ENCODE measurements at regions not wholly inside any gene's neighbourhood (a gene's known extent, or its start where the extent isn't known, plus 50 kb on each side); places are given as distances from the start of the nearest gene placed in this dataset.
A peak's percentile ranks its signal among the peaks of the same experiment; 100 is the strongest.

DNA sequence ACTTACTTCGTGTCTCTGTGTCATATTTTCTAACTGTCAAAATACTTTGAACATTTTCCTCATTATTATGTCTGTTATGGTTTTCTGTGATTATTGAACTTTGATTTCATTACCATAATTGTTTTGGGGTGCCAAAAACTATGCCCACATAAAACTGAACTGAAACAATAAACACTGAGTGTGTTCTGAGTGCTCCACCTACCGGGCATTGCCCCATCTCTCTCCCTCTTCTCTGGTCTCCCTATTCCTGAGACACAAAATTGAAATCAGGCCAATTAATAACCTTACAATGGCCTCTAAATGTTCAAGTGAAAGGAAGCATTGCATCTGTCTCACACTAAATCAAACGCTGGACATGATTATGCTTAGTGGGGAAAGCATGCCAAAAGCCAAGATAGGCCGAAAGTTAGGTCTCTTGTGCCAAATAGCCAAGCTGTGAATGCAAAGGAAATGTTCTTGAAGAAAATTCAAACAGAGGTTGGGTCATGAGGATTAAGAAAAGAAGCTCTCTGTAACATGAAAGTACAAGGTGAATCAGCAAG is 972.3 kb downstream of the PCDH7 start:
- Histone ChIP-seq H3K4me2 (ENCODE audit: low read depth, low read length, poor library complexity, severe bottlenecking) (no peak overlapping the region), H2AFZ (ENCODE audit: low read length) (no peak overlapping the region)
- TF ChIP-seq EZH2phosphoT487 (IDR thresholded peaks at IDR 0.05; ENCODE audit: borderline replicate concordance) (no peak), CTCF (conservative IDR thresholded peaks at IDR 0.05; ENCODE audit: low read length) (0 out of 2 replicates have a peak, but pooled peaks have one; percentile 13)

DNA sequence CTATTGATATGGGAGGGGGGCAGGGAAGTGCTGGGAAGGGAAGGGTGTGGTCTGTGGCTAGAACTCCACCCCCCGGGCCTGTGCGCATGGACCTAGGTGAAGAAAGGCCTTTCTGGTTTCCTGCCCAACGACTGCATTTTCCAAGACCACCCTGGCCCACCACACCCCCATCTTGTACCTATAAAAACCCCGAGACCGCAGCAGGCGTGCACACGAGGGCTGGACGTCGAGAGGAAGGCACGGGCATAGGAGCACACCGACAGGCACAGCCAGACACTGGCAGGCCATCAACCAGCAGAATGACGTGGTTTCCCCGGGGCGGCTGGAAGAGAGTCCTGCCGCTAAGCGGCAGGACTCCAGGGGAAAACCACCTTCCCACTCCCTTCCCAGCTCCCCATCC is 981.1 kb downstream of the PCDH7 start:
- H2AFZ ChIP-seq (ENCODE audit: low read length) = no peak overlapping the region
- TF ChIP-seq EZH2phosphoT487 (IDR thresholded peaks at IDR 0.05; ENCODE audit: borderline replicate concordance) = no peak
- no peak for TF ChIP-seq CTCF (conservative IDR thresholded peaks at IDR 0.05; ENCODE audit: low read length)
- H3K4me2 ChIP-seq (ENCODE audit: low read depth, low read length, poor library complexity, severe bottlenecking) = no peak overlapping the region
- no peaks in the 10 kb centered on the region for H3F3A ChIP-seq (ENCODE audit: low read depth)
- no peaks in the 10 kb centered on the region for H3K4me1 ChIP-seq (ENCODE audit: insufficient read depth, low read length, poor library complexity, severe bottlenecking)
- H3K79me2 ChIP-seq (ENCODE audit: insufficient read depth, low read length) = no peaks in the 10 kb centered on the region
- no peaks in the 10 kb centered on the region for H3K27me3 ChIP-seq (ENCODE audit: insufficient read depth, low read length, poor library complexity, severe bottlenecking)
- no peaks in the 10 kb centered on the region for H3K9me3 ChIP-seq (ENCODE audit: insufficient read depth, low read depth, low read length)
- H3K4me3 ChIP-seq (ENCODE audit: low read length, poor library complexity, severe bottlenecking) = no peak overlapping the region
- no peaks in the 10 kb centered on the region for H3K9me2 ChIP-seq (replicated peaks; ENCODE audit: low read depth, low read length)
- no peak overlapping the region for H3K9ac ChIP-seq (ENCODE audit: low read depth, low read length, poor library complexity, severe bottlenecking)
- H4K20me1 ChIP-seq (ENCODE audit: insufficient read depth, low read length, poor library complexity, severe bottlenecking) = no peaks in the 10 kb centered on the region
- no peaks in the 10 kb centered on the region for H3K36me3 ChIP-seq (ENCODE audit: insufficient read depth, low read length)

More for the DNA sequence above, 972.3 kb downstream of the PCDH7 start:
- H3K36me3 ChIP-seq (ENCODE audit: insufficient read depth, low read length) = no peaks in the 10 kb centered on the region
- no peaks in the 10 kb centered on the region for H3K9me3 ChIP-seq (ENCODE audit: insufficient read depth, low read depth, low read length)
- no peak overlapping the region for H3K9ac ChIP-seq (ENCODE audit: low read depth, low read length, poor library complexity, severe bottlenecking)
- H3F3A ChIP-seq (ENCODE audit: low read depth) = no peaks in the 10 kb centered on the region
- H3K79me2 ChIP-seq (ENCODE audit: insufficient read depth, low read length) = no peaks in the 10 kb centered on the region
- no peaks in the 10 kb centered on the region for H3K4me1 ChIP-seq (ENCODE audit: insufficient read depth, low read length, poor library complexity, severe bottlenecking)
- H3K9me2 ChIP-seq (replicated peaks; ENCODE audit: low read depth, low read length) = no peaks in the 10 kb centered on the region
- no peaks in the 10 kb centered on the region for H4K20me1 ChIP-seq (ENCODE audit: insufficient read depth, low read length, poor library complexity, severe bottlenecking)
- no peak overlapping the region for H3K4me3 ChIP-seq (ENCODE audit: low read length, poor library complexity, severe bottlenecking)
- no peaks in the 10 kb centered on the region for H3K27me3 ChIP-seq (ENCODE audit: insufficient read depth, low read length, poor library complexity, severe bottlenecking)

GRCh38 chr4:31702326-31702725 is 982.2 kb downstream of the PCDH7 start:
- H3K4me2 ChIP-seq (ENCODE audit: low read depth, low read length, poor library complexity, severe bottlenecking) = no peak overlapping the region
- H3K4me1 ChIP-seq (ENCODE audit: insufficient read depth, low read length, poor library complexity, severe bottlenecking) = no peaks in the 10 kb centered on the region
- H3K79me2 ChIP-seq (ENCODE audit: insufficient read depth, low read length) = no peaks in the 10 kb centered on the region
- H3K36me3 ChIP-seq (ENCODE audit: insufficient read depth, low read length) = no peaks in the 10 kb centered on the region
- H3K9me3 ChIP-seq (ENCODE audit: insufficient read depth, low read depth, low read length) = no peaks in the 10 kb centered on the region
- TF ChIP-seq EZH2phosphoT487 (IDR thresholded peaks at IDR 0.05; ENCODE audit: borderline replicate concordance) (no peak), CTCF (conservative IDR thresholded peaks at IDR 0.05; ENCODE audit: low read length) (no peak)
- no peaks in the 10 kb centered on the region for H4K20me1 ChIP-seq (ENCODE audit: insufficient read depth, low read length, poor library complexity, severe bottlenecking)
- H3K27me3 ChIP-seq (ENCODE audit: insufficient read depth, low read length, poor library complexity, severe bottlenecking) = no peaks in the 10 kb centered on the region
- H3K4me3 ChIP-seq (ENCODE audit: low read length, poor library complexity, severe bottlenecking) = no peak overlapping the region
- no peak overlapping the region for H2AFZ ChIP-seq (ENCODE audit: low read length)
- no peaks in the 10 kb centered on the region for H3K9me2 ChIP-seq (replicated peaks; ENCODE audit: low read depth, low read length)
- H3K9ac ChIP-seq (ENCODE audit: low read depth, low read length, poor library complexity, severe bottlenecking) = no peak overlapping the region
- no peaks in the 10 kb centered on the region for H3F3A ChIP-seq (ENCODE audit: low read depth)

All from Loucy (cell line).